ENCODE measurements at regions not wholly inside any gene's neighbourhood (a gene's known extent, or its start where the extent isn't known, plus 50 kb on each side); places are given as distances from the start of the nearest gene placed in this dataset.

DNA sequence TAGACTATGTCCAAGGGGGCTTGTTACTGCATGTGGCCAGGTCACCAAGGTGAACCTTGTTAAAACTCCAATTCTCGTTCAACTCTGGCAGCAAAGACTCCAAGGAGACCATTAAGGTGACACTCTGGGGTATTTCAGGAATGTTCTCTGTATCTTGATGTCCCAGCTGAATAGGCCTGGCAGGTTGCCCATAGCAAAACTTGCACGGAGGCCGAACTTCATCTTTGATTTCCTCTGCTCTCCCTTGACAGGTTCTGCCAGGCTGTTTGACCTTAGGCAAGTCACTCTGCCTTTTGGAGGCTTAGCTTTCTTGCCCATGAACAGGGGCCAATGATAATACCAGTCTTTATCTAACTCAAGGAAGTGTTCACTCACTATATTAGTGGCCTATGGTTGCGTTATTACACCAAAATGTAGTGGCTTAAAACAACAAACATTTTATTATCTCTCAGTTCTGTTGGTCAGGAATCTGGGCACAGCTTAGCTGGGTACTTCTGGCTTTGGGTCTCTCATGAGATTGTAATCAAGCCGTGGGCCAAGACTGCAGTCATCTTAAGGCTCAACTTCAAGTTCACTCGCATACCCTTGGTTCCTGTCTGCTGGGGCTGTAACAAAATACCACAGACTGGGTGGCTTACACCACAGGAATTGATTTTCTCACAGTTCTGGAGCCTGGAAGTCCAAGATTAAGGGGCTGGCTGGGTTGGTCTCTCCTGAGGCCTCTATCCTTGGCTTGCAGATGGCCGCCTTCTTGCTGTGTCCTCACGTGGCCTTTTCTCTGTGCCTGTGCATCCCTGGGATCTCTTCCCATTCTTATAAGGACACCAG lies 168.5 kb downstream of the UTP18 start:
- no peak for TF ChIP-seq ZNF707 (tag by site-specific recombination; IDR thresholded peaks at IDR 0.05)
- no peak for TF ChIP-seq TCF7L2 (IDR thresholded peaks at IDR 0.05; ENCODE audit: borderline replicate concordance, low read depth, low read length)
- TF ChIP-seq, protein P1, sequence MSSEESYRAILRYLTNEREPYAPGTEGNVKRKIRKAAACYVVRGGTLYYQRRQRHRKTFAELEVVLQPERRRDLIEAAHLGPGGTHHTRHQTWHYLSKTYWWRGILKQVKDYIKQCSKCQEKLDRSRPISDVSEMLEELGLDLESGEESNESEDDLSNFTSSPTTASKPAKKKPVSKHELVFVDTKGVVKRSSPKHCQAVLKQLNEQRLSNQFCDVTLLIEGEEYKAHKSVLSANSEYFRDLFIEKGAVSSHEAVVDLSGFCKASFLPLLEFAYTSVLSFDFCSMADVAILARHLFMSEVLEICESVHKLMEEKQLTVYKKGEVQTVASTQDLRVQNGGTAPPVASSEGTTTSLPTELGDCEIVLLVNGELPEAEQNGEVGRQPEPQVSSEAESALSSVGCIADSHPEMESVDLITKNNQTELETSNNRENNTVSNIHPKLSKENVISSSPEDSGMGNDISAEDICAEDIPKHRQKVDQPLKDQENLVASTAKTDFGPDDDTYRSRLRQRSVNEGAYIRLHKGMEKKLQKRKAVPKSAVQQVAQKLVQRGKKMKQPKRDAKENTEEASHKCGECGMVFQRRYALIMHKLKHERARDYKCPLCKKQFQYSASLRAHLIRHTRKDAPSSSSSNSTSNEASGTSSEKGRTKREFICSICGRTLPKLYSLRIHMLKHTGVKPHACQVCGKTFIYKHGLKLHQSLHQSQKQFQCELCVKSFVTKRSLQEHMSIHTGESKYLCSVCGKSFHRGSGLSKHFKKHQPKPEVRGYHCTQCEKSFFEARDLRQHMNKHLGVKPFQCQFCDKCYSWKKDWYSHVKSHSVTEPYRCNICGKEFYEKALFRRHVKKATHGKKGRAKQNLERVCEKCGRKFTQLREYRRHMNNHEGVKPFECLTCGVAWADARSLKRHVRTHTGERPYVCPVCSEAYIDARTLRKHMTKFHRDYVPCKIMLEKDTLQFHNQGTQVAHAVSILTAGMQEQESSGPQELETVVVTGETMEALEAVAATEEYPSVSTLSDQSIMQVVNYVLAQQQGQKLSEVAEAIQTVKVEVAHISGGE (tag by site-specific recombination; conservative IDR thresholded peaks at IDR 0.05; ENCODE audit: low read depth), result no peak
- TF ChIP-seq, protein P2, sequence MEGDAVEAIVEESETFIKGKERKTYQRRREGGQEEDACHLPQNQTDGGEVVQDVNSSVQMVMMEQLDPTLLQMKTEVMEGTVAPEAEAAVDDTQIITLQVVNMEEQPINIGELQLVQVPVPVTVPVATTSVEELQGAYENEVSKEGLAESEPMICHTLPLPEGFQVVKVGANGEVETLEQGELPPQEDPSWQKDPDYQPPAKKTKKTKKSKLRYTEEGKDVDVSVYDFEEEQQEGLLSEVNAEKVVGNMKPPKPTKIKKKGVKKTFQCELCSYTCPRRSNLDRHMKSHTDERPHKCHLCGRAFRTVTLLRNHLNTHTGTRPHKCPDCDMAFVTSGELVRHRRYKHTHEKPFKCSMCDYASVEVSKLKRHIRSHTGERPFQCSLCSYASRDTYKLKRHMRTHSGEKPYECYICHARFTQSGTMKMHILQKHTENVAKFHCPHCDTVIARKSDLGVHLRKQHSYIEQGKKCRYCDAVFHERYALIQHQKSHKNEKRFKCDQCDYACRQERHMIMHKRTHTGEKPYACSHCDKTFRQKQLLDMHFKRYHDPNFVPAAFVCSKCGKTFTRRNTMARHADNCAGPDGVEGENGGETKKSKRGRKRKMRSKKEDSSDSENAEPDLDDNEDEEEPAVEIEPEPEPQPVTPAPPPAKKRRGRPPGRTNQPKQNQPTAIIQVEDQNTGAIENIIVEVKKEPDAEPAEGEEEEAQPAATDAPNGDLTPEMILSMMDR (tag by site-specific recombination; IDR thresholded peaks at IDR 0.05), result no peak
